DOHH2 (cell line): ENCODE measurements at regions not wholly inside any gene's neighbourhood (a gene's known extent, or its start where the extent isn't known, plus 50 kb on each side); places are given as distances from the start of the nearest gene placed in this dataset.

Source experiments
- H3F3A ChIP-seq: fragments of 200-600 bp; sonication (generic), shearing (Covaris generic); 2 replicates; pipeline ENCODE4 v1.6.0; 2016; ENCODE audit warnings: antibody characterized with exemption, mild to moderate bottlenecking; ENCODE audit not compliant: control insufficient read depth, insufficient read depth
- H3K27ac ChIP-seq: fragments of 200-600 bp; sonication (generic); 2 replicates; pipeline ENCODE4 v1.5.1; 2014; ENCODE audit warnings: low read depth, mild to moderate bottlenecking, low read length, moderate library complexity
- H3K27me3 ChIP-seq: fragments of 200-600 bp; sonication (generic); 2 replicates; pipeline ENCODE4 v1.6.1; 2014; ENCODE audit warnings: mild to moderate bottlenecking, low read length, mixed read lengths; ENCODE audit not compliant: control insufficient read depth
- H3K36me3 ChIP-seq: fragments of 200-600 bp; sonication (generic); 2 replicates; pipeline ENCODE4 v1.6.1; 2014; ENCODE audit warnings: mild to moderate bottlenecking, low read length, moderate library complexity, mixed read lengths; ENCODE audit not compliant: control insufficient read depth
- H3K4me1 ChIP-seq: fragments of 200-600 bp; sonication (generic); 2 replicates; pipeline ENCODE4 v1.6.1; 2014; ENCODE audit warnings: mild to moderate bottlenecking, low read length, mixed read lengths; ENCODE audit not compliant: control insufficient read depth
- H3K4me2 ChIP-seq: fragments of 200-600 bp; sonication (generic); 2 replicates; pipeline ENCODE4 v1.6.0; 2014; ENCODE audit warnings: mild to moderate bottlenecking, low read length, moderate library complexity
- H3K4me3 ChIP-seq: fragments of 200-600 bp; sonication (generic); 2 replicates; pipeline ENCODE4 v1.5.1; 2014; ENCODE audit warnings: mild to moderate bottlenecking, low read length, mixed read lengths
- H3K79me2 ChIP-seq: fragments of 200-600 bp; sonication (generic); 2 replicates; pipeline ENCODE4 v1.6.1; 2014; ENCODE audit warnings: mild to moderate bottlenecking, low read length, mixed read lengths; ENCODE audit not compliant: control insufficient read depth
- H3K9me2 ChIP-seq: fragments of 200-600 bp; sonication (generic); replicated peaks from 2 replicates; pipeline ENCODE4 v1.6.1; 2014; ENCODE audit warnings: mild to moderate bottlenecking, low read length, mixed read lengths; ENCODE audit not compliant: control insufficient read depth
- H3K9me3 ChIP-seq: fragments of 200-600 bp; sonication (generic); 2 replicates; pipeline ENCODE4 v1.6.1; 2014; ENCODE audit warnings: antibody characterized with exemption, low read length, mixed read lengths; ENCODE audit not compliant: control insufficient read depth, insufficient read depth
- H4K20me1 ChIP-seq: fragments of 200-600 bp; sonication (generic); 2 replicates; pipeline ENCODE4 v1.6.0; 2014; ENCODE audit warnings: low read depth, mild to moderate bottlenecking, antibody characterized with exemption, low read length, moderate library complexity; ENCODE audit not compliant: control insufficient read depth, insufficient read depth
- EZH2phosphoT487 ChIP-seq: fragments of 200-600 bp; sonication (generic); IDR thresholded peaks from 2 replicates; pipeline ENCODE4 v1.6.1; 2017; ENCODE audit warnings: borderline replicate concordance, mild to moderate bottlenecking, antibody characterized with exemption, low read length, moderate library complexity, mixed read lengths
- TF ChIP-seq, protein P1 (sequence below): fragments of 200-600 bp; sonication (generic); IDR thresholded peaks from one replicate; pipeline ENCODE4 v1.5.1; 2014; ENCODE audit warnings: antibody characterized with exemption, mild to moderate bottlenecking, low read depth, low read length; ENCODE audit not compliant: poor library complexity, severe bottlenecking

DNA sequence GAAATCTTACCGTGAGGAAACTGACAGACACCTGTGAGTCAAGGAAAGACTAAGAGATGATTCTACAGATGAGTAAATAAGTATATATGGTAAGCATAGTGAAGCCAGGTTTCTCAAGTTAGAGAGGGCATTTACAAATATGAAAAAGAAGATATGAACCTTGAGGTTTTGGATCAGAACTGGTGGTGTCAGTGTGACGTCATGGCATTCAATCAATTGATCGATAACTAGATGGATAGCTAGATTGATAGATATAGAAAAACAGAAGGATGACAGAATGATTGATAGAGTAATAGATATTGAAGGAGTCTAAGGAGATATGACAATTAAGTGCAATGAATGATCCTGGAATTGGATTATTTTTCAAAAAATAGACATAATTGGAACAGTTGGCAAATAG lies 350.2 kb upstream of the MC4R start:
- H3F3A ChIP-seq: no peaks in the 10 kb centered on the region
- no peak overlapping the region for H3K27ac ChIP-seq
- no peaks in the 10 kb centered on the region for H3K36me3 ChIP-seq
- H3K9me2 ChIP-seq: no peaks in the 10 kb centered on the region
- no peaks in the 10 kb centered on the region for H3K4me1 ChIP-seq
- H3K27me3 ChIP-seq: no peaks in the 10 kb centered on the region
- no peaks in the 10 kb centered on the region for H3K79me2 ChIP-seq
- no peaks in the 10 kb centered on the region for H4K20me1 ChIP-seq
- no peaks in the 10 kb centered on the region for H3K9me3 ChIP-seq
- no peak for TF ChIP-seq EZH2phosphoT487
- TF ChIP-seq, protein P1, sequence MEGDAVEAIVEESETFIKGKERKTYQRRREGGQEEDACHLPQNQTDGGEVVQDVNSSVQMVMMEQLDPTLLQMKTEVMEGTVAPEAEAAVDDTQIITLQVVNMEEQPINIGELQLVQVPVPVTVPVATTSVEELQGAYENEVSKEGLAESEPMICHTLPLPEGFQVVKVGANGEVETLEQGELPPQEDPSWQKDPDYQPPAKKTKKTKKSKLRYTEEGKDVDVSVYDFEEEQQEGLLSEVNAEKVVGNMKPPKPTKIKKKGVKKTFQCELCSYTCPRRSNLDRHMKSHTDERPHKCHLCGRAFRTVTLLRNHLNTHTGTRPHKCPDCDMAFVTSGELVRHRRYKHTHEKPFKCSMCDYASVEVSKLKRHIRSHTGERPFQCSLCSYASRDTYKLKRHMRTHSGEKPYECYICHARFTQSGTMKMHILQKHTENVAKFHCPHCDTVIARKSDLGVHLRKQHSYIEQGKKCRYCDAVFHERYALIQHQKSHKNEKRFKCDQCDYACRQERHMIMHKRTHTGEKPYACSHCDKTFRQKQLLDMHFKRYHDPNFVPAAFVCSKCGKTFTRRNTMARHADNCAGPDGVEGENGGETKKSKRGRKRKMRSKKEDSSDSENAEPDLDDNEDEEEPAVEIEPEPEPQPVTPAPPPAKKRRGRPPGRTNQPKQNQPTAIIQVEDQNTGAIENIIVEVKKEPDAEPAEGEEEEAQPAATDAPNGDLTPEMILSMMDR: no peak
- H3K4me3 ChIP-seq: no peak overlapping the region
- H3K4me2 ChIP-seq: no peak overlapping the region

DNA sequence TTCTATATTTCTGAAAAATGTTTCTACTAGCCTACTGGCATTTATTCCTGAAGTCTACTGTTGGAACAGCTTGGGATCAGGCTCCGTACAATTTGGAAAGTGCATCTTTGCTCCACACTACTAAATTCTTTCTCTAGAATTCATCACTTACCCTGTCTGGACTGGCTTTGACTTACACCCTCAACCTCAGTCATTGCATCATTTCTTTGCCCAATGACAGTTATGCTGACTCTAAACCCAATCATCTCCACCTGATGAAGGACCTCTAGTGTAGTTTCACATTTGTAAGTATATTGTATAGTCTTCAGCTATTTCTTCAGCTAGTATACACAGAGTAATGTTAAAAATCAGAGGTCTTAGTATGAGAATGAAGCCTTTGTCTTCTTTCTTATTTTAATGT lies 359.6 kb upstream of the MC4R start:
- no peak for TF ChIP-seq EZH2phosphoT487
- TF ChIP-seq, protein P1: no peak

DNA sequence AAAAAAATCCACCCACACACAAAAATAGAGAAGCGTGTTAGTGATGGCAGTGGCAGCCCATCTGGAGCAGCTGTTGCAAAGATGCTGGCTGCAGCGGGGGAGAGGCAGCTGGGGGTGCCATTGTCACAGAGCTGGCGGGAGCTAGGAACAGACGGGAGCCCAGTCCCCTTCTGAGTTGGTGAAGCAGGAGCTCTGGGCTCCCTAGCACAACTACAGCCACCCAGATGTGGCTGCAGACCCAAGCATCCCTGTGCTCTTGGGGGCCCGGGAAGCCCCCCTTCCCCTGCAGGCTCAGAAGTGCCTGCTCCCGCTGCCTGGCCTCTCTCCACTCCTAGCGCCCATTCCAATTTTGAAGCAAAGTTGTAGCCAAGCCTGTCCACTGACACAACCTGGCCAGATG lies 366.6 kb upstream of the MC4R start:
- Histone ChIP-seq H3K4me1 (peaks cover 12% of the 10 kb centered on the region), H3K36me3 (no peaks in the 10 kb centered on the region), H3K9me3 (no peaks in the 10 kb centered on the region), H3F3A (no peaks in the 10 kb centered on the region), H3K27me3 (no peaks in the 10 kb centered on the region), H3K79me2 (no peaks in the 10 kb centered on the region), H3K27ac (no peak overlapping the region), H4K20me1 (no peaks in the 10 kb centered on the region), H3K9me2 (no peaks in the 10 kb centered on the region), H3K4me3 (no peak overlapping the region), H3K4me2 (no peak overlapping the region)
- TF ChIP-seq, protein P1: no peak
- TF ChIP-seq EZH2phosphoT487: no peak

More for the DNA sequence above, 359.6 kb upstream of the MC4R start:
- Histone ChIP-seq H3K27me3 (no peaks in the 10 kb centered on the region), H3K79me2 (no peaks in the 10 kb centered on the region), H3K9me2 (no peaks in the 10 kb centered on the region), H3K27ac (no peak overlapping the region), H3K9me3 (no peaks in the 10 kb centered on the region), H3K4me2 (no peak overlapping the region), H3F3A (no peaks in the 10 kb centered on the region), H4K20me1 (no peaks in the 10 kb centered on the region), H3K4me1 (no peaks in the 10 kb centered on the region), H3K36me3 (no peaks in the 10 kb centered on the region), H3K4me3 (no peak overlapping the region)

DNA sequence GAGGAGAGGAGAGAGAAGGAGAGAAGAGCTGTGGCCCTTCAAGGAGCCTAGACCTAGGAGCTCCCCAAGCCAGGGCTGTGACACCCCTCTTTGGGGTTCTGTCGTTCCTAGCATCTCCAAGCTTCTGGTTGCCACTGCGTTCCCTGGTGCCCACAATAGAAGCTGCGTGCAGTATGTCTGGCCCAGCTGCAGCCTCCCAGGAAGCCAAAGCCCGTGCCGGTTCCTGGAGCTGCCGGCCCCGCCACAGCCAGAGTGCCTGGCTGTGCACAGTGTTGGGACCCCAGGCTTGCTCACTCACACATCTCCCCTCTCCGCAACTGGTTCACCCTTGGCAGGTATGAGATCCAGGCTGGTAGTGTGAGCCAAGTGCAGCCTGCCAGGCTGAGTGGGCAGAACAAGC lies 367.7 kb upstream of the MC4R start:
- TF ChIP-seq EZH2phosphoT487: no peak
- TF ChIP-seq, protein P1: no peak
- H4K20me1 ChIP-seq: no peaks in the 10 kb centered on the region

More for the DNA sequence above, 367.7 kb upstream of the MC4R start:
- Histone ChIP-seq H3K79me2 (no peaks in the 10 kb centered on the region), H3F3A (no peaks in the 10 kb centered on the region), H3K27ac (no peak overlapping the region), H3K9me3 (no peaks in the 10 kb centered on the region), H3K9me2 (no peaks in the 10 kb centered on the region), H3K4me3 (no peak overlapping the region), H3K4me2 (no peak overlapping the region), H3K4me1 (peaks cover 12% of the 10 kb centered on the region), H3K36me3 (no peaks in the 10 kb centered on the region), H3K27me3 (no peaks in the 10 kb centered on the region)
